Caco-2 (cell line): ENCODE measurements at regions not wholly inside any gene's neighbourhood (a gene's known extent, or its start where the extent isn't known, plus 50 kb on each side); places are given as distances from the start of the nearest gene placed in this dataset.

Source experiments
- BruUV-seq: library from RNA; stranded (reverse); fragments of 400-500 nt; replicated peaks from 2 replicates; lab custom pipeline; 2021; lab: Mats Ljungman, UMichigan
- CTCF ChIA-PET: fragments of 300-600 bp; sonication (Branson Sonifier 250); formaldehyde crosslinking; loops from one replicate; lab custom pipeline; 2022; ENCODE audit warnings: antibody characterized with exemption; lab: Charles Lee
- POLR2A ChIA-PET: fragments of 300-600 bp; sonication (Branson Sonifier 250); formaldehyde crosslinking; loops from one replicate; lab custom pipeline; 2022; ENCODE audit warnings: antibody characterized with exemption; lab: Charles Lee
- DNase-seq, 2 experiments: peaks; one replicate each; pipeline versions ENCODE4 v3.0.0 to v3.0.0-alpha.2; 2020 to 2022
- H3K27me3 ChIP-seq: replicated peaks from 2 replicates; pipeline ENCODE4 v1.6.0; 2011; ENCODE audit warnings: low read length; ENCODE audit not compliant: control insufficient read depth, insufficient read depth
- H3K36me3 ChIP-seq: 2 replicates; pipeline ENCODE4 v1.5.1; 2011; ENCODE audit warnings: low read length; ENCODE audit not compliant: control insufficient read depth, insufficient read depth
- H3K4me1 ChIP-seq: fragments of 250-450 bp; sonication (Bioruptor Pico); 2 replicates; pipeline ENCODE4 v1.5.1; 2020; ENCODE audit warnings: mild to moderate bottlenecking
- H3K4me3 ChIP-seq: 2 replicates; pipeline ENCODE4 v1.5.1; 2011; ENCODE audit warnings: low read depth, mild to moderate bottlenecking, control low read depth, low read length
- H3K9me3 ChIP-seq: fragments of 250-450 bp; sonication (Bioruptor Pico); 2 replicates; pipeline ENCODE4 v1.5.1; 2020; ENCODE audit warnings: mild to moderate bottlenecking, moderate library complexity
- H3K27ac Mint-ChIP-seq: one replicate; pipeline ENCODE4 v1.8.0; 2022; ENCODE audit warnings: mixed read lengths; ENCODE audit not compliant: unreplicated experiment
- H3K27me3 Mint-ChIP-seq: one replicate; pipeline ENCODE4 v1.8.0; 2022; ENCODE audit warnings: mixed read lengths; ENCODE audit not compliant: insufficient read depth, unreplicated experiment
- H3K36me3 Mint-ChIP-seq: one replicate; pipeline ENCODE4 v1.8.0; 2022; ENCODE audit warnings: mild to moderate bottlenecking, mixed read lengths; ENCODE audit not compliant: insufficient read depth, unreplicated experiment
- H3K4me1 Mint-ChIP-seq: one replicate; pipeline ENCODE4 v1.8.0; 2022; ENCODE audit warnings: low read depth, mixed read lengths; ENCODE audit not compliant: unreplicated experiment
- H3K4me3 Mint-ChIP-seq: one replicate; pipeline ENCODE4 v1.8.0; 2022; ENCODE audit warnings: mild to moderate bottlenecking, moderate library complexity, mixed read lengths; ENCODE audit not compliant: unreplicated experiment
- H3K9me3 Mint-ChIP-seq: one replicate; pipeline ENCODE4 v1.8.0; 2022; ENCODE audit warnings: mixed read lengths; ENCODE audit not compliant: unreplicated experiment
- CTCF ChIP-seq, 2 experiments: fragments of 200-600 bp in 1 of 2; IDR thresholded peaks; 1 replicate in 1 of 2; 2 replicates in 1 of 2; pipeline versions ENCODE4 v1.5.1 to v1.8.0; 2011 to 2022; ENCODE audit warnings: antibody characterized with exemption in 1 of 2, control low read depth in 1 of 2, inconsistent platforms in 1 of 2, low read depth in 1 of 2, low read length in 1 of 2, mild to moderate bottlenecking in 1 of 2, moderate library complexity in 1 of 2; ENCODE audit not compliant: insufficient read depth in 1 of 2, severe bottlenecking in 1 of 2, unreplicated experiment in 1 of 2
- intact Hi-C: fragments of 100-400 bp; cut with micrococcal nuclease; formaldehyde crosslinking; loops from one replicate; pipeline ENCODE4 v1.10.0; 2022; ENCODE audit not compliant: unreplicated experiment

- H3K4me3 ChIP-seq, result no peak overlapping the region
- H3K4me1 ChIP-seq, result no peaks in the 10 kb centered on the region
- no peak overlapping the region for H3K27ac Mint-ChIP-seq
- H3K4me1 Mint-ChIP-seq, result no peaks in the 10 kb centered on the region
- H3K27me3 Mint-ChIP-seq, result peaks cover 2% of the 10 kb centered on the region
- no peaks in the 10 kb centered on the region for H3K9me3 Mint-ChIP-seq
- H3K27me3 ChIP-seq, result no peaks in the 10 kb centered on the region
- H3K36me3 ChIP-seq, result no peaks in the 10 kb centered on the region
- BruUV-seq, result no TSS peak
- CTCF ChIA-PET, result no interaction called here
- no peak overlapping the region for H3K4me3 Mint-ChIP-seq
- intact Hi-C loops, result no loop called here
- no peak for TF ChIP-seq CTCF (IDR thresholded peaks at IDR 0.05; ENCODE audit: insufficient read depth in 1 of 2, low read depth in 1 of 2, low read length in 1 of 2, severe bottlenecking in 1 of 2, unreplicated experiment in 1 of 2)
- POLR2A ChIA-PET, result no interaction called here
- DNase-seq, result no peak
- no peaks in the 10 kb centered on the region for H3K9me3 ChIP-seq
- no peaks in the 10 kb centered on the region for H3K36me3 Mint-ChIP-seq
Measured at GRCh38 chr13:91050970-91051369, 296.5 kb upstream of the MIR17HG start.

GRCh38 chr13:91052876-91053275 lies 294.6 kb upstream of the MIR17HG start:
- no peaks in the 10 kb centered on the region for H3K36me3 ChIP-seq
- BruUV-seq, result no TSS peak
- no peak overlapping the region for H3K27ac Mint-ChIP-seq
- DNase-seq, result no peak
- H3K27me3 ChIP-seq, result no peaks in the 10 kb centered on the region
- no peaks in the 10 kb centered on the region for H3K4me1 Mint-ChIP-seq
- ChIA-PET POLR2A (no interaction called here), CTCF (no interaction called here)
- no peak overlapping the region for H3K4me3 ChIP-seq
- no peaks in the 10 kb centered on the region for H3K9me3 ChIP-seq
- no peak overlapping the region for H3K4me3 Mint-ChIP-seq
- intact Hi-C loops, result no loop called here
- H3K36me3 Mint-ChIP-seq, result no peaks in the 10 kb centered on the region
- TF ChIP-seq CTCF (IDR thresholded peaks at IDR 0.05; ENCODE audit: insufficient read depth in 1 of 2, low read depth in 1 of 2, low read length in 1 of 2, severe bottlenecking in 1 of 2, unreplicated experiment in 1 of 2), result no peak
- no peaks in the 10 kb centered on the region for H3K9me3 Mint-ChIP-seq
- peaks cover 2% of the 10 kb centered on the region for H3K27me3 Mint-ChIP-seq
- no peaks in the 10 kb centered on the region for H3K4me1 ChIP-seq

- ChIA-PET CTCF (no interaction called here), POLR2A (no interaction called here)
- H3K27me3 ChIP-seq, result no peaks in the 10 kb centered on the region
- no peaks in the 10 kb centered on the region for H3K4me1 ChIP-seq
- no peaks in the 10 kb centered on the region for H3K36me3 ChIP-seq
- Mint-ChIP-seq H3K36me3 (no peaks in the 10 kb centered on the region), H3K27ac (no peak overlapping the region), H3K27me3 (peaks cover 2% of the 10 kb centered on the region), H3K4me3 (no peak overlapping the region), H3K4me1 (no peaks in the 10 kb centered on the region), H3K9me3 (no peaks in the 10 kb centered on the region)
- intact Hi-C loops, result no loop called here
- no peak for DNase-seq
- H3K9me3 ChIP-seq, result no peaks in the 10 kb centered on the region
- BruUV-seq, result no TSS peak
- H3K4me3 ChIP-seq, result no peak overlapping the region
- TF ChIP-seq CTCF (IDR thresholded peaks at IDR 0.05; ENCODE audit: insufficient read depth in 1 of 2, low read depth in 1 of 2, low read length in 1 of 2, severe bottlenecking in 1 of 2, unreplicated experiment in 1 of 2), result no peak
Measured at GRCh38 chr13:91053318-91054065, 294.0 kb upstream of the MIR17HG start.
